Esophagus squamous epithelium (tissue), 4 donors: ENCODE measurements at regions not wholly inside any gene's neighbourhood (a gene's known extent, or its start where the extent isn't known, plus 50 kb on each side); places are given as distances from the start of the nearest gene placed in this dataset.

Experiments used
- POLR2A ChIP-seq, 4 donors: fragments of 450-650 bp; IDR thresholded peaks; one replicate each; pipeline ENCODE4 v1.6.1; 2017; ENCODE audit warnings: antibody characterized with exemption in 4 of 4, mild to moderate bottlenecking in 4 of 4, moderate library complexity in 3 of 4
- TF ChIP-seq, protein P1 (sequence below), 6 experiments: fragments of 450-650 bp in 4 of 6; fragments of 200-600 bp in 2 of 6; sonication (generic) in 2 of 6; IDR thresholded peaks; one replicate each; pipeline ENCODE4 v1.5.1; 2016 to 2019; ENCODE audit warnings: antibody characterized with exemption in 6 of 6, mild to moderate bottlenecking in 4 of 6, moderate library complexity in 4 of 6

DNA sequence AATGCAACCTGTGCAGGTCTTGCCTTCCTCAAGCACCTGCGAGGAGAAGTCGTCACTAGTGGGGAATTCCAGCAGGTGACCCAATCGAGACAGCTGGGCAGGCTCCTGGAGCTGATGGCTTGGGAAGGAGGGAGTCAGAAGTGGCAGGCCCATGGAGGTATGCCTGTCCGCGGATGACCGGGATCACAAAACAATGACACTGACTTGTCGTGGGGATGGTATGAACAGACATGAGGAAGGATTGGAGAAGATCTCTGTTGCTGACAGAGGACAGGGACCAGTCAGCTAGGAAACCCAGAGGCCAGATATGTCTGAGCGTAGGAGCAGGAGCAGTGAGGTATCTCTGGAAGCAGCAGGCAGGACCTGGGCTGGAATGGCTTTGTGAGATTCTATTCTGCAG is 233.3 kb downstream of the SOX9 start:
- TF ChIP-seq, protein P1, sequence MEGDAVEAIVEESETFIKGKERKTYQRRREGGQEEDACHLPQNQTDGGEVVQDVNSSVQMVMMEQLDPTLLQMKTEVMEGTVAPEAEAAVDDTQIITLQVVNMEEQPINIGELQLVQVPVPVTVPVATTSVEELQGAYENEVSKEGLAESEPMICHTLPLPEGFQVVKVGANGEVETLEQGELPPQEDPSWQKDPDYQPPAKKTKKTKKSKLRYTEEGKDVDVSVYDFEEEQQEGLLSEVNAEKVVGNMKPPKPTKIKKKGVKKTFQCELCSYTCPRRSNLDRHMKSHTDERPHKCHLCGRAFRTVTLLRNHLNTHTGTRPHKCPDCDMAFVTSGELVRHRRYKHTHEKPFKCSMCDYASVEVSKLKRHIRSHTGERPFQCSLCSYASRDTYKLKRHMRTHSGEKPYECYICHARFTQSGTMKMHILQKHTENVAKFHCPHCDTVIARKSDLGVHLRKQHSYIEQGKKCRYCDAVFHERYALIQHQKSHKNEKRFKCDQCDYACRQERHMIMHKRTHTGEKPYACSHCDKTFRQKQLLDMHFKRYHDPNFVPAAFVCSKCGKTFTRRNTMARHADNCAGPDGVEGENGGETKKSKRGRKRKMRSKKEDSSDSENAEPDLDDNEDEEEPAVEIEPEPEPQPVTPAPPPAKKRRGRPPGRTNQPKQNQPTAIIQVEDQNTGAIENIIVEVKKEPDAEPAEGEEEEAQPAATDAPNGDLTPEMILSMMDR (IDR thresholded peaks at IDR 0.05): no peak
- no peak for TF ChIP-seq POLR2A (IDR thresholded peaks at IDR 0.05)
